Smooth muscle cell (in vitro differentiated cells): ENCODE measurements at regions not wholly inside any gene's neighbourhood (a gene's known extent, or its start where the extent isn't known, plus 50 kb on each side); places are given as distances from the start of the nearest gene placed in this dataset.

Experiments used
- DNase-seq: peaks from one replicate; lab custom pipeline; 2025; ENCODE audit not compliant: unreplicated experiment; lab: John Stamatoyannopoulos, UW
- H2AFZ ChIP-seq: fragments of 200-600 bp; sonication (generic); 2 replicates; pipeline ENCODE4 v1.6.0; 2016; ENCODE audit warnings: antibody characterized with exemption, low read depth, mild to moderate bottlenecking
- H3F3A ChIP-seq: fragments of 200-600 bp; sonication (generic); 2 replicates; pipeline ENCODE4 v1.6.0; 2017; ENCODE audit warnings: antibody characterized with exemption, low read depth
- H3K27ac ChIP-seq: fragments of 200-600 bp; sonication (generic); 2 replicates; pipeline ENCODE4 v1.5.1; 2016; ENCODE audit warnings: low read depth, mild to moderate bottlenecking
- H3K27me3 ChIP-seq: fragments of 200-600 bp; sonication (generic); 2 replicates; pipeline ENCODE4 v1.6.1; 2016; ENCODE audit warnings: low read depth, mild to moderate bottlenecking
- H3K36me3 ChIP-seq: fragments of 200-600 bp; sonication (generic); 2 replicates; pipeline ENCODE4 v1.5.1; 2016; ENCODE audit warnings: low read depth
- H3K4me1 ChIP-seq: fragments of 200-600 bp; sonication (generic); 2 replicates; pipeline ENCODE4 v1.5.1; 2016; ENCODE audit warnings: low read depth
- H3K4me2 ChIP-seq: fragments of 200-600 bp; sonication (generic); 2 replicates; pipeline ENCODE4 v1.6.0; 2016; ENCODE audit warnings: mild to moderate bottlenecking
- H3K4me3 ChIP-seq: fragments of 200-600 bp; sonication (generic); 2 replicates; pipeline ENCODE4 v1.5.1; 2016; ENCODE audit warnings: mild to moderate bottlenecking
- H3K79me2 ChIP-seq: fragments of 200-600 bp; sonication (generic); 2 replicates; pipeline ENCODE4 v1.6.0; 2016; ENCODE audit warnings: low read depth, mild to moderate bottlenecking
- H3K9ac ChIP-seq: fragments of 200-600 bp; sonication (generic); 2 replicates; pipeline ENCODE4 v1.6.0; 2016; ENCODE audit warnings: low read depth
- H3K9me3 ChIP-seq: fragments of 200-600 bp; sonication (generic); replicated peaks from 2 replicates; pipeline ENCODE4 v1.5.1; 2016; ENCODE audit warnings: low read depth
- H4K20me1 ChIP-seq: fragments of 200-600 bp; sonication (generic); 2 replicates; pipeline ENCODE4 v1.6.0; 2016; ENCODE audit warnings: low read depth
- WGBS: methylation state at CpG from one replicate; pipeline ENCODE4 v1.1.7; 2016; ENCODE audit warnings: low lambda C conversion rate; 5-methylcytosine and 5-hydroxymethylcytosine counted together
- TF ChIP-seq, protein P1 (sequence below): fragments of 200-600 bp; sonication (generic); IDR thresholded peaks from 2 replicates; pipeline ENCODE4 v1.5.1; 2017; ENCODE audit warnings: borderline replicate concordance, mild to moderate bottlenecking, antibody characterized with exemption; ENCODE audit not compliant: insufficient read depth, poor library complexity, severe bottlenecking

DNA sequence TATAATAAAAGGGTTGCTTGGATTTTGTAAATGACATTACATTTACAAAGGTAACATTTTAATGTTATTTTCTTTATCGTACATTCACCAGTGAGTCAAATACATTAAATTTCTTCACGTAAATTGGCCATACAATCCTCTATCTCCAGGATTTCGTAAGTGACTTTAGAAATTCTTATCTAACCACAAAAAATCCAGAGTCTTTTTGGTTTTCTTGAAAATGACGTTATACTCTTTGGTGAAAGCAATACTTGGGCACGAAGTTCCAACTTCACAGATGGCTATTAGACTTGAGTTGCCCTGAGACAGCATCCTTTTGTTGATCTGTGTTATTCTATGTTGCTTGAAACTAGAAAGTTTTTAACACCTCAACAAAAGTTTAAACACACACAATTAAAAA is 87.4 kb upstream of the CDH10 start:
- Histone ChIP-seq H4K20me1 (no peaks in the 10 kb centered on the region), H3K9me3 (no peaks in the 10 kb centered on the region), H3K9ac (no peak overlapping the region), H3K27me3 (no peaks in the 10 kb centered on the region), H3K4me2 (no peak overlapping the region), H2AFZ (no peak overlapping the region), H3K27ac (no peak overlapping the region), H3K4me1 (no peaks in the 10 kb centered on the region), H3K36me3 (no peaks in the 10 kb centered on the region), H3K79me2 (no peaks in the 10 kb centered on the region), H3F3A (no peaks in the 10 kb centered on the region), H3K4me3 (no peak overlapping the region)
- WGBS: 67% methylated on average over 5 of the region's 5 CpGs
- no peak for DNase-seq
- TF ChIP-seq, protein P1, sequence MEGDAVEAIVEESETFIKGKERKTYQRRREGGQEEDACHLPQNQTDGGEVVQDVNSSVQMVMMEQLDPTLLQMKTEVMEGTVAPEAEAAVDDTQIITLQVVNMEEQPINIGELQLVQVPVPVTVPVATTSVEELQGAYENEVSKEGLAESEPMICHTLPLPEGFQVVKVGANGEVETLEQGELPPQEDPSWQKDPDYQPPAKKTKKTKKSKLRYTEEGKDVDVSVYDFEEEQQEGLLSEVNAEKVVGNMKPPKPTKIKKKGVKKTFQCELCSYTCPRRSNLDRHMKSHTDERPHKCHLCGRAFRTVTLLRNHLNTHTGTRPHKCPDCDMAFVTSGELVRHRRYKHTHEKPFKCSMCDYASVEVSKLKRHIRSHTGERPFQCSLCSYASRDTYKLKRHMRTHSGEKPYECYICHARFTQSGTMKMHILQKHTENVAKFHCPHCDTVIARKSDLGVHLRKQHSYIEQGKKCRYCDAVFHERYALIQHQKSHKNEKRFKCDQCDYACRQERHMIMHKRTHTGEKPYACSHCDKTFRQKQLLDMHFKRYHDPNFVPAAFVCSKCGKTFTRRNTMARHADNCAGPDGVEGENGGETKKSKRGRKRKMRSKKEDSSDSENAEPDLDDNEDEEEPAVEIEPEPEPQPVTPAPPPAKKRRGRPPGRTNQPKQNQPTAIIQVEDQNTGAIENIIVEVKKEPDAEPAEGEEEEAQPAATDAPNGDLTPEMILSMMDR: no peak

- H3K27ac ChIP-seq: no peak overlapping the region
- no peaks in the 10 kb centered on the region for H3K79me2 ChIP-seq
- no peaks in the 10 kb centered on the region for H3K9me3 ChIP-seq
- TF ChIP-seq, protein P1: no peak
- no peak overlapping the region for H2AFZ ChIP-seq
- H3K9ac ChIP-seq: no peak overlapping the region
- no peak overlapping the region for H3K4me3 ChIP-seq
- DNase-seq: no peak
- no peaks in the 10 kb centered on the region for H3K27me3 ChIP-seq
- no peaks in the 10 kb centered on the region for H4K20me1 ChIP-seq
- H3K4me2 ChIP-seq: no peak overlapping the region
- H3F3A ChIP-seq: no peaks in the 10 kb centered on the region
- no peaks in the 10 kb centered on the region for H3K4me1 ChIP-seq
- H3K36me3 ChIP-seq: no peaks in the 10 kb centered on the region
- 91% methylated on average over 3 of the region's 3 CpGs for WGBS
These were observed 76.0 kb upstream of the CDH10 start for GRCh38 chr5:24720743-24721142.

DNA sequence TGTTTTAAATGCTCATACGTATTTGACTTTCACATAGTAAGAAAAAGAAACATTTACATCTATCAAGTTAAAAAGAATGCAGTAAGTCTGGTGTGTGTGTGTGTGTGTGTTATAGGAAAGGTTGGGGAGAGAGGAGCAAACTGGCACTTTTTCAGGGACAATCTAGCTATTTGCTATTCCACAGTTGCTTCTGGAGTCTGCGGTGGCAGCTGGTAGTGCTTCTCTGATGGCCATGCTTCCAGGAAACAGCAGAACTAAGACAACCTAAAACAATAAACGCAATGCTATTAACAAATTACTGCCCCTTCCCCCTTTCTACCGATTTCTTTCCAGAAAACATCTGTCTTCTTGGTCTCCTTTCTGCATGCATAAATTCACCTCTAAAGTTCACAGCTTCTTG is 70.0 kb upstream of the CDH10 start:
- Histone ChIP-seq H3K4me2 (no peak overlapping the region), H3K9ac (no peak overlapping the region), H3K79me2 (no peaks in the 10 kb centered on the region), H3K4me1 (no peaks in the 10 kb centered on the region), H3K27ac (no peak overlapping the region), H3F3A (no peaks in the 10 kb centered on the region), H3K27me3 (peaks cover 2% of the 10 kb centered on the region), H3K4me3 (no peak overlapping the region), H4K20me1 (no peaks in the 10 kb centered on the region), H3K36me3 (no peaks in the 10 kb centered on the region), H3K9me3 (no peaks in the 10 kb centered on the region), H2AFZ (no peak overlapping the region)
- no peak for DNase-seq
- 84% methylated on average over 4 of the region's 4 CpGs for WGBS
- TF ChIP-seq, protein P1: no peak

GRCh38 chr5:24712947-24713346 is 68.2 kb upstream of the CDH10 start:
- Histone ChIP-seq H3K4me2 (no peak overlapping the region), H3K79me2 (no peaks in the 10 kb centered on the region), H3F3A (no peaks in the 10 kb centered on the region), H3K27ac (no peak overlapping the region), H3K9me3 (no peaks in the 10 kb centered on the region), H3K27me3 (peaks cover 2% of the 10 kb centered on the region), H3K4me3 (no peak overlapping the region), H3K9ac (no peak overlapping the region), H3K4me1 (no peaks in the 10 kb centered on the region), H3K36me3 (no peaks in the 10 kb centered on the region), H4K20me1 (no peaks in the 10 kb centered on the region), H2AFZ (no peak overlapping the region)
- TF ChIP-seq, protein P1: no peak
- WGBS: 26% methylated on average over 2 of the region's 2 CpGs
- DNase-seq: no peak
